Suppressor macrophage (primary cell): ENCODE measurements at regions not wholly inside any gene's neighbourhood (a gene's known extent, or its start where the extent isn't known, plus 50 kb on each side); places are given as distances from the start of the nearest gene placed in this dataset.
A peak's percentile ranks its signal among the peaks of the same experiment; 100 is the strongest.
"Not testable (repeated sequence)": the region's sequence is repeated elsewhere in the genome, so short reads cannot be mapped to it uniquely, and the experiment has no call there.

Experiments used
- DNase-seq, 4 experiments: peaks; one replicate each; pipeline ENCODE4 v3.0.0-alpha.2; 2020 to 2022

- no peak for DNase-seq
Measured at GRCh38 chr2:149901231-149901859, 313.8 kb upstream of the MMADHC start.

GRCh38 chr2:149899390-149899789, 311.8 kb upstream of the MMADHC start:
- DNase-seq, result no peak

- DNase-seq, result peak; percentile 1 to 54 (median 12)
Measured at GRCh38 chr2:149894760-149895159, 307.2 kb upstream of the MMADHC start.

GRCh38 chr2:149894226-149894625, 306.7 kb upstream of the MMADHC start:
- no peak for DNase-seq

- DNase-seq, result no peak
Measured at GRCh38 chr2:149892563-149892962, 305.0 kb upstream of the MMADHC start.

GRCh38 chr2:149885946-149886345, 298.4 kb upstream of the MMADHC start:
- DNase-seq, result no peak

- DNase-seq, result peak in 1 of 4 experiments; percentile 2
Measured at GRCh38 chr2:149885468-149885867, 297.9 kb upstream of the MMADHC start.

GRCh38 chr2:149884871-149885270, 297.3 kb upstream of the MMADHC start:
- no peak for DNase-seq

- no peak for DNase-seq
Measured at GRCh38 chr2:149877913-149878312, 290.3 kb upstream of the MMADHC start.

- no peak for DNase-seq
Measured at GRCh38 chr2:149877074-149877473, 289.5 kb upstream of the MMADHC start.

- DNase-seq, result no peak
Measured at GRCh38 chr2:149873936-149874335, 286.4 kb upstream of the MMADHC start.

GRCh38 chr2:149872638-149873150, 285.1 kb upstream of the MMADHC start:
- DNase-seq, result no peak

GRCh38 chr2:149872041-149872440, 284.5 kb upstream of the MMADHC start:
- DNase-seq, result no peak

- DNase-seq, result no peak
Measured at GRCh38 chr2:149871091-149871885, 283.7 kb upstream of the MMADHC start.

GRCh38 chr2:149863227-149863626, 275.7 kb upstream of the MMADHC start:
- no peak for DNase-seq

GRCh38 chr2:149861034-149861433, 273.5 kb upstream of the MMADHC start:
- peak in 1 of 4 experiments; percentile 41 for DNase-seq

GRCh38 chr2:149860276-149860921, 272.8 kb upstream of the MMADHC start:
- DNase-seq, result peak in 3 of 4 experiments; percentile 4 to 40 (median 6)

- DNase-seq, result peak; percentile 51 to 94 (median 70)
Measured at GRCh38 chr2:149858901-149859634, 271.5 kb upstream of the MMADHC start.

GRCh38 chr2:149858216-149858615, 270.6 kb upstream of the MMADHC start:
- DNase-seq, result no peak

GRCh38 chr2:149857344-149857743, 269.8 kb upstream of the MMADHC start:
- DNase-seq, result peak in 2 of 4 experiments; percentile 2 to 28

GRCh38 chr2:149855859-149856258, 268.3 kb upstream of the MMADHC start:
- DNase-seq, result not testable (repeated sequence)

GRCh38 chr2:149849591-149849990, 262.0 kb upstream of the MMADHC start:
- DNase-seq, result no peak

- DNase-seq, result no peak
Measured at GRCh38 chr2:149849136-149849535, 261.6 kb upstream of the MMADHC start.
